Brain pericyte (primary cell): ENCODE measurements at regions not wholly inside any gene's neighbourhood (a gene's known extent, or its start where the extent isn't known, plus 50 kb on each side); places are given as distances from the start of the nearest gene placed in this dataset.
"Not testable (repeated sequence)": the region's sequence is repeated elsewhere in the genome, so short reads cannot be mapped to it uniquely, and the experiment has no call there.

Experiments
- DNase-seq: peaks from one replicate; pipeline ENCODE4 v3.0.0-alpha.2; 2012; ENCODE audit warnings: low read depth, low spot score

DNA sequence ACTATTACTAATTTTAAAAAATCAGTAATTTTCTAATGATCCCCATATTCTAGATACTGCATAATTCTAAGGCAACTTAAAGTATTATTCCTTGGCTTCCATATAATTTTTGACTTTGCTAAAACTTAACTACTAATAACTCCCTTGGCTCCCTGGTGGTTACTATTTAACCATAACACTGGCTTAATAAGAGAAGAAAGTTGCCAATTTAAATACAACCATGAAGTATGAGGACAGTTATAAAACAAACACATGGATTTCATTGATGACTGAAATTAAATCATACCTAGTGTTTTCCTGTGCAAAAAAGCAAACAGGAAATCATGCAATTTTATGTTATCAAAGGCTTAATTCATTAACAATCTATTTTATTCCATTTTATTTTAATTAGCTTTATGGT is 1073.9 kb downstream of the GRM8 start:
- DNase-seq, result no peak

DNA sequence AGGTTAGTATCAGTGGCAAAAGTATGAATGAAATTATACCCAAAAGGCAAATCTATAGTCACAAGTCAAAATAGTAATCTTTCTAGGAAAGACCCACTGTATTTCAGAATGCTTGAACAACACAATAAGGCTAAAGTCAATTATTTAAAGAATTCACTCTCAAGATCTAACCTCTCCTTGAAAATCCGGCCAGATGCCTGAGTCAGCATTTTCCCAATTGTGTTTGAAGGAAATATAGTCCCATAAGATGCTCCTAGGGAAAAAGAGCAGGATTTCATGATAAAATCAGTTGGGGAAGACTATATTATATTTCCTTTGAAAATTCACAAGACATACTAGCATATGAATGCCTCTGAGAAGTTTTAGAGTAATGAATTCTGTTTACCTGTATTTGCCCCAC is 1075.0 kb downstream of the GRM8 start:
- no peak for DNase-seq

DNA sequence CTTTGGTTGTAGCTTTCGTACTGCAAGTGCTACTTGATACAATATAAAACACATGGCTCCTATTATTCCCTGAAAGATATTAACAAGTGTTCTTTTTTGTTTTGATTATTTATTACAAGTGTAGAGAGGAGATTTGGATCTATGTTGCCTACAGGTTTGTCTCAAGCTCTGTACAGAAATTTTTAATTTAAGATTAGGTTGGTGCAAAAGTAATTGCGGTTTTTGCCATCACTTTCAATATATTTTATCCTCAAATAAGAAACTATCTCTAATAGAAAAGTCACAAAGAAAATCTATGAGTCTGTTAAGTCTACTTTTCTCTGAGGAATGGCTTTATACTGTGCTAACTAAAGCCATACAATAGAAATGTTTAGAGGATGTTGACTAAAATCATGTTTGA is 1086.1 kb downstream of the GRM8 start:
- no peak for DNase-seq

DNA sequence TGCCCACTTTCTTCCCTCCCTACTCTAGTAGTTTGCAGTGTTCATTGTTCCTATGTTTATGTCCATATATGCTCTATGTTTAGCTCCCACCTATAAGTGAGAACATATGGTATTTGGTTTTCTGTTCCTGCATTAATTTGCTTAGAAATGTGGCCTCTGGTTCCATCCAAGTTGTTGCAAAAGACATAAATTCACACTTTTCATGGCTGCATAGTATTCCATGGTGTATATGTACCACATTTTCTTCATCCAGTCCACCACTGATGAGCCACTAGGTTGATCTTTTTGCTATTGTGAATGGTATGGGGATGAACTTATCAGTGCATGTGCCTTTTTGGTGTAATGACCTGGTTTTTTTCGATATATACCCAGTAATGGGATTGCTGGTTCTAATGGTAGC is 1089.1 kb downstream of the GRM8 start:
- DNase-seq, result no peak

DNA sequence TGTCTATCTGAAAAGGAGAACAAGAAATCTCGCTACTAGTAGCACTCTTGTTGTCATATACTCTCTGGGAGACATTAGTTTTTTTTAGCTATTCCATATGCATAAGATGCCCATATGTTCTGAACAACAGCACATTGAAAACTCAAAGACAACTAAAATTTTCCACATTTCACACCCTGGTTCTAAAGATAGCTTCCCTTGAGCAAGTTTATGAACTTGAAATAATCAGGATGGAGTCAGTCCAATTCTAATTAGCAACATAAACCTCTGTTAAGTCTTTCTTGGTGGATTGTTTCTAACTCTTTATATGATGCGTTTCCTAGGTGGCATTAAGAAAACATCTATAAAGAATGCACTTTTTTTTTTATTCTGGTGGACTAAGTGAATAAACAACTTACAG is 1095.3 kb downstream of the GRM8 start:
- no peak for DNase-seq

DNA sequence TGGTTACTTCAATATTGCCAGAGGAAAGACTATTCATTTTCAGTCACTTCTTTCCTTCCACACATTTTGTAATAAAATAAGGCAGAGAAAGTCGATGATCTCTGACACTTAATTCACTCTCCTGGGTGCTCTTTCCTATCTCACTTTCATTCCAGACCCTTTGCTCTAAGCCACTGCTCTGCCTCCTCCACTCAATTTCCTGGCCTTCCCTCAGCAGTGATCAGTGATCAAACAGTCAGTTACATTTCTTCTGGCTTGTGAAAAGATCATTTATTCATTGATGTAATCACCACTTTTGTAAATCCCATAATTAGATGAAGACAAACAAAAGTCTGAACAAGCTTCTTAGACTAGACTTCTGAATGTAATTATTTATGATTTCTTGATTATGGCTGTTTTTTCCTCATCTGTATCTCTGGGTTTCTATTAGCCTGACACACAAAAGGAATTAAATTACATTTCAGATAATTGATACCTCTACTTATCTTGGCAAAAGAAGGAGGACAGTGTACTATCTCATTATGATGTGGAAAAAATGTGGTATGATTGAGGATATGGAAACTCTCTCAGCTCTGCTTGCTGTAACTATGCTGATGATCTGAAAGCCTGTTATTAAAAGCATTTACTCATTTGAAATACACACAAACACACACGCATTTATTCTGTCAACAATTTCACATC is 1102.3 kb downstream of the GRM8 start:
- no peak for DNase-seq

DNA sequence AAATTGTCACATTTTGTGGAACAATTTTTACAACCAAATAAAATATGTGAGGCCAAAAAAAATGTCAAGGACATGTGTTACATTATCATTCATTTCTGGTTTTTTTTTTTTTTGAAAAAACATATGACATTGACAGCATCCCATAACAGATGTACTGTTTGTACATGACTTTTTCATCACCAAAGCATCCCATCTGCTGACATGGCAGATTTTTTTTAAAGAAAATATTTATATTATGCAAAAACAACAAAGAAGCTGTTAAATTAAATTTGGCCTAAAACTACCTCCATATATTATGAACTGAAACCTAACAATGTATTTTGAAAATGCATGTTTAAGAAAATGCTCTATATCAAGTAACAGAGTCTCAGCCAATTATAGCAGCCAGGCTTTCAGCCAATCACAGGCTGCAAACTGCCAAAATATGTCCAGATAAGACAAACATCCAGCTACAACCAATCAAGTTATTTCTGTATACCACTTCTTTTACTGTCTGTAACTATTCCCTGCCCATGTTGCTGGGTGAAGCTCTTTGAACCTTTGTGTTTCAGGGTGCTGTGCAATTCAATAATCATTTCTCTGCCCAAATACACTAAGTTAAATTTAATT is 1111.8 kb downstream of the GRM8 start:
- no peak for DNase-seq

DNA sequence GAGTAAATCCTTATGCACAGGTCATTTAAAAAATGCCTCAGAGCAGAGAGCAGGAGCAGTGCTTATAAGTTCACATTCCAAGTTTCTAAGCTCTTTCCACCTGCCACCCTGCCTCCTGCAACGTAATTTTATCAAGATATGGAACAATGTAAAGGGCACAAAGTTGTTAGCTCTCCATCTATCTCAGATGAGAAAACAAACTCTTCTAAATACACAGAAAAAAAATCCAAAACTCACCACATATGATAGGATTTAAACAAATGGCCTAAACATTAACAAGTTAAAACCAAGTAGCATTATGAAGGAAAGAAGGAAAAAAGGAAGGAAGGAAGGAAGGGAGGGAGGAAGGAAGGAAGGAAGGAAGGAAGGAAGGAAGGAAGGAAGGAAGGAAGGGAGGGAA is 1132.8 kb downstream of the GRM8 start:
- no peak for DNase-seq

DNA sequence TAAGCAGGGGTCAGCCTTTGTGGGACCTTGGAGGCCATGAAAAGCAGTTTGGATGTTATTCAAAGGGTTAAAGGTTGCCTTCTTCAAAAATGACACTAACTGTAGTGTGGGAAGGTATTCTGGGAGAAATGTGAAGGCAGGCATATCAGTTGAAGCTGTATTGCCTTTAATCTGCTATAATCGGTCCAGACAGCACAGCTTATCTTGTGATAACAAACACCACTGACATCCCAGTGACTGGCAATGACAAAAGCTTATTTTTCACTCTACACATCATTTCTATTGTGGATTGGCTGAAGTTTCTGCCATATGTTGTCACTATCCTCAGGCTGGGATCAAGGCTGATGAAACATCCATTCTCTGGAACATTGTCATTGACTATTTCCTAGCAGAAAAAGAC is 1149.2 kb downstream of the GRM8 start:
- DNase-seq, result no peak

DNA sequence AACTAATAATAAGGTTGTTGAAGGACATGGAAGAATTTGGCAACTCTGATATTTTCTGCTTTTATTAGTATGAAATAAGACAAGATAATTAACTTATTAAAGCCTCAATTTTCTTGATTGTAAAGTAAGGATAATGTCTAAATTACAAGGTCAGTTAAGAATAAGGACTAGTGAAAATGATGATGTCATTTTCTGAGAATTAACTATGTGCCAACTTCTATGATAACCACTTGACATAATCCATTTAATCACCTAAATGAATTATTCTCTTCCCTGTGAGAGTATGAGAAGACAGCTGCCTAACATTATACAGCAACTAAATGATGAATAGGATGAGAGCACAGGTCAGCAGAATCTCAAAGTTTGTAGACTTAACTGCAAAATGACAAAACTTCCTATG is 1153.4 kb upstream of the POT1 start:
- DNase-seq, result no peak

DNA sequence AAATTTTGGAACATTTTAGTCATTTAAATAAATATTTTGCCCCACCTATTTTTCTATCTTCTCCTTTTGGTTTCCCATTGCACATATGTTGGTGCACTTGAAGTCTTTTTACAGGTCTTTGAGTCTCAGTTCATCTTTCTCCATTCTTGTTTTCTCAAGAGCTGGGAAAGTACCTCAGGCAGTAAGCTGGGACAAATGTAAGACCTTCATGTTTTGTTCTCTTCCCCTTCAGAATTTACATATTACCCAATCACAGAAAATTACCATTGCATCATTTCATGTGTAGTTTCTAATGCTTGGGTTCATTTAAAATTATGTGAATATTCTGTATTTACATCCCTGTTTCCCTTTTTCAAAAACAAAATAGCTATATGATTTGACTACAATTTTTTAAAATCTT is 1150.0 kb upstream of the POT1 start:
- no peak for DNase-seq

DNA sequence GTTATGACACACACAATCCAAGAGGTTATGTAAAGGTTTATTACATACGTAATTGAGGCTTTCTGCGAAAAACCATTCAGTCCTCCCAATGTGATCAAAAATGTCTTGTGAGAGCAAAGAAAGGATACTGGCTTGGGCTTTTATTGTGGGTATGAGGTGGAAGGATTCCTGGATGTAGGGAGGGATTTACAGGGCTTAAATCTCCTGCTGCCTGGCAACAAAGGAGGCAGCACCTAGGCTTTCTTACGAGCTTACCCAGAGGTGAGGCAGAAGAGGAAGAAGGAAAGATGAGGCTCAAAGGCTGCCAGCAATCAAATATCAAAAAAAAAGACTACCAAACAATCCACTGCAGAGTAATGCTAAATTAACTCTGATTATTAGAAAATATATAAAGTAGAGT is 1149.5 kb upstream of the POT1 start:
- no peak for DNase-seq

DNA sequence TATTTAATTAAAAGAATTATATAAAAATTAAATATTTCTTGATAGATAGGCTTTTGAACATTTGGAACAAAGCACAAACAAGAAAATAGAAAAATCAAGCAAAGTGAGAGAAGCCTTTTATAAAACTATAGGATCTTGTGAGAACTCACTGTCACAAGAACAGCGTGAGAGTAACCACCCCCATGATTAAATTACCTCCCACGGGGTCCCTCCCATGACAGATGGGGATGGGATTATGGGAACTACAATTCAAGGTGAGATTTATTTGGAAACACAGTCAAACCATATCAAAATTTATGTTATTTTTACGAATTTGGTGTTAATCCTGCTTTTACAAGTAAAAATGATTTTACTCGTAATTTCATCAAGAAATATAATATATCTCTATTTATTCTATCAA is 1136.1 kb upstream of the POT1 start:
- DNase-seq, result no peak

DNA sequence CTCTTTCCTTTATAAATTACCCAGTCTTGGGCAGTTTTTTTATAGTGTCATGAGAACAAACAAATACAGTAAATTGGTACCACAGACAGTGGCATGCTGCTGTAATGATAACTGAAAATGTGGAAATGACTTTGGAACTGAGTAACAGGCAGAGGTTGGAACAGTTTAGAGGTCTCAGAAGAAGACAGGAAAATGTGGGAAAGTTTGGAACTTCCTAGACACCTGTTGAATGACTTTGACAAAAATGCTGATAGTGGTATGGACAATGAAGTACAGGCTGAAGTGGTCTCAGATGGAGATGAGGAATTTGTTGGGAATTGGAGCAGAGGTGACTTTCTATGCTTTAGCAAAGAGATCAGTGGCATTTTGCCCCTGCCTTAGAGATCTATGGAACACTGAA is 1128.4 kb upstream of the POT1 start:
- no peak for DNase-seq

DNA sequence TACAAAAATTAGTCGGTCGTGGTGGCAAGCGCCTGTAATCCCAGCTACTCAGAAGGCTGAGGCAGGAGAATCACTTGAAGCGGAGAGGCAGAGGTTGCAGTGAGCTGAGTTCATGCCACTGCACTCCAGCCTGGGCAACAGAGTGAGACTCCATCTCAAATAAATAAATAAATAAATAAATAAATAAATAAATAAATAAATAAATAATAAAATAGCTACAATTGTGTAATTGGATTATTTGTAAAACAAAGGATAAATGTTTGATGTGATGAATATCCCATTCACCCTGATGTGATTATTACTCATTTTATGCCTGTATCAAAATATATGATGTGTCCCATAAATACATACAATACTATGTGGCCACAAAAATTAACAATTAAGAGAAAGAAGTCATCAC is 1127.0 kb upstream of the POT1 start:
- not testable (repeated sequence) for DNase-seq

DNA sequence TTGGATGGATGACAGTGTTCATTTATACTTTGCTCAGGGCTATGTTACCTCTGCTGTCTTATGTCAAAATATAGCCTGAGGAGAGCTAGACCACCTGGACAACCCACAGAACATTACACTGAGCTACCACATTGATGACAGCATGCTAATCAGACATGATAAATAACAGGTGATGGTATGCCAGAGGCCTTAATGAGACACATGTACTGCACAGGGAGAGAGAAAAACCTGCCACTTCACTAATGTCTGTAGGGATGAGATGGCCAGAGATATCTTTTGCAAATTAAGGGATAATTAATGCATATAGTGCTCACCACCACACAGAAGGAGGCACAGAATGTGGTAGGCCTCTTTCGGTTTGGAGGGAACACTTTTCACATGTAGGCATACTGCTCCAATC is 1122.6 kb upstream of the POT1 start:
- DNase-seq, result no peak

DNA sequence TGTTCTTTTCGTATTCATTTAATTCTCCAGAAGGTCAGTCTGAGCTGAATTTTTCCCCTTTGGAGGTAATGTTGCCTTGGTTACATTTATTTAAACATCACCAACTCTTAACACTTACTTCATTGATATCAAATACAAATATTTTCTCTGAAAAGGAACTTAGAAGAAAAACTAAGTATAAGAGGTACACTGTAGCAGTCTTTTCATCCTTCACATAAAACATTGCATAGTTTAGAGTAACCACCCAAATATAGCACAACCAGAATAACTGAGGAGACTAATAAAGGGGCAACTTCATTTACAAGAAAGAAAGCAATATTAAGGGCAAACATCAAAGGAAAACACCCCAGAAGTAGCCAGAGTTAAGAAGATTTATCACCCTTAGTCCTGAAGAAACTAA is 1115.0 kb upstream of the POT1 start:
- no peak for DNase-seq

DNA sequence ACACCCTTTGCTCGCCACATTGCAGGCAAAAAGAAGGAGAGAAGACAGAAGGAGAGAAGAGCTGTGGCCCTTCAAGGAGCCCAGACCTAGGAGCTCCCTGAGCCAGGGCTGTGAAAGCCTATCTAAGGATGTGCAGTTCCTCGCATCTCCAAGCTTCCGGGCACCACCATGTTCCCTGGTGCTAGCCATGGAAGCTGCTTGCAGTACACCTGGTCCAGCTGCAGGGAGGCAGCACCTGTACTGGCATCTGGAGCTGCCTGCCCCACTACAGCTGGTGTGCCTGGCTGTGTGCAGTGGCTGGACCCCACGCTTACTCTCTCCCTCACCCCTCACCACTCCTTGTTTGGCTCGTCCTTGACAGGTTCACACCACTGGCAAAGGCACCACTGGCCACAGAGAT is 1111.8 kb upstream of the POT1 start:
- no peak for DNase-seq

DNA sequence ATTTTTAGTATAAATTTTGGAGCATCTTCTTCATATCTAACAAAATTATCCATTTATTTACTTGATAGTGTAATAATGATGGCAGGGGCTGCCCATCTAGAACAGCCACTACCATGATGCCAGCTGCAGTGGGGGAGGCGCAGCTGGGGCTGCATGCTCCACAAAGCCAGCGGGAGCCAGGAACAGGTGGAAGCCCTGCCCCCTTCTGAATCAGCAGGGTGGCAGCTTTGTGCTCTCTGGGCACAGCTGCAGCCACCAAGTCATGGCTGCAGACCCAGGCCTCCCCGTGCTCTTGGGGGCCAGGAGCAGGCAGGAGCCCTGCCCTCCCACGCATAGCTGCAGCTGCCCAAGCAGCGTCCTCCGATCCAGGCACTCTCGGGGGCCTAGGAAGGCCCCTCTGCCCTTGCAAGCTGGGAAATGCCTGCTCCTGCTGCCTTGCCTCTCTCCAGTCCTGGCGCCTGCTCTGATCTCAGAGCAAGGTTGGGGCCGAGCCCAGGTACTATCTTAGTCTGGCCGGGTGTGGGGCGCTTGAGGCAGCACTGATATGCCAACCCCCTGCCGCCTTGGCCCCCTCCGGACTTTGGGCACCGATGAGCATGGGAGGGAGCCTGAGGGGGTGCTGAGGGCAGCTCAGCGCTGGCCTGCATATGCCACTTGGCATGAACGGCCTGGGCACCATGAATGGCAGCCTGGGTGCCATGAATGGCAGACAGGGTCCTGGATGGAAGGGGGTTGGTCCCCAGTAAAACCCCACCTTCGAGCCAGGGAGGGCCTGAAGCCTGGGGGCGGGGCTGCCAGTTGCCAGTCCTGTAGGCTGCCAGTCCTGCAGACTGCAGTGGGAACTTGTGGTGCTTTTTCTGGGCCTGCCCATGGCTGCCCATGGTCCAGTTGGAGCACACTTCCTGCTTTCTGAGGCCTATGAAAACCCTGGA is 1110.8 kb upstream of the POT1 start:
- DNase-seq, result no peak

DNA sequence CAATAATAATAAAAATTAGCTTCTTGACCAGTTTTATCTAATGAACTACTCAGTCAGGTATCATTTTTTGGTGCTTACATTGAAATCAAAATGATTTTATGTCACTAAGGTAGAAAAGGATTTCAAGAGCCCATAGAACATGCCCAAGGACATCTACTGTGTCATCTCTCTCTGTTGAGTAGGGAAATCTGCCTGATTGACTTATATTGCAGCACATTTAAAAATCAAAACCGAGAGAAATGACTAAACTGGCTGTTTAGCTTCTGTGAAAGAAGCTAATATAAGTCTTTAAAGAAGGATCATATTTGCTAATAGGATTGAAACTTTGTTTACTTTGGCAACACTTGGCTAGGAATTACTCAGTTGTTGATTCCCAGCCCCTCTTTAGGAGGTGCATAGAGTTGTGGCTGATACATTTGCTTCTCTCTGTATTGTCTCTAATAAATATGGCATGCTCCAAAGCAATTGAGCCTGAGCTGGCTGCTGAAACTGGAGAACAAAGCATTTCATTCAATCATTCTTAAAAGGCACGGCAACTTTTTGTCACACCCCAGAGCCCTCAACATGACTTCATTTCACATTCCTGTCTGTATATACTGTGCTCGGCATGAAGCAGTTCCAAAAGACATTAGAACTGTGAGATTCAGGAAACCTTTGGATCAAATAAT is 1096.9 kb upstream of the POT1 start:
- no peak for DNase-seq

DNA sequence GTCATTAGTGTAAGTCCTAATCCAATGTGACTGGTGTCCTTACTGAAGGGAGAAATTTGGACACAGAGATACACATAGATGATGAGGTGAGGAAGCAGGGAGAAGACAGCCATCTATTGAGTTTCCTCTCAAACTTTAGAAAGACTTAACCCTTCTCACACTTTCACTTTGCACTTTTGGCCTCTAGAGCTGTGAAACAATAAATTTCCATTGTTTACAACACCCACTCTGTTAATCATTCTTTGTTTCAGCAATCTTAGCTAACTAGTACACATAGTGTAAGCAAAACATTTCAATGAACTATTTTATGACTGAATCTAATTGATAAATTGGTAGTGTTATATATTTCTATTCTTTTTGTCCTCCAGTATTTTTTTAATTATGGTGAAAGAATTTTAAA is 1092.8 kb upstream of the POT1 start:
- no peak for DNase-seq

DNA sequence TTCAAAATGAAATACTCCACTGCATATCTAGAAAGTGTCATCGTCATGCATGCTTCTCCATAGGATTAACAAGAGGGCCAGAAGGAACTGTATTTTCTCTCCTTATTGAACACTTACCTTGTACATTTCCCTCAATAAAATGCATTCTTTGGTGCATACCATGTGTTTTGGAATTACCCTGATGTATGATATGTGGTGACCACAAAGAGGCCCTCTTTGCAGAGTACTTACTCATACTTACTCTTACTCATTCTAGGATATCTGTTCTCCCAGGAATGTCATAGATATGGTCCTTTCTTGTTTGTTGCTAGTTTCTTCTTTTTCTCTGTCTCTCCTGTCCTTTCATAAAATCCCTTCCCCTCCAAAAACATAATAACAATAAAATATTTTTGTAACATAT is 1087.1 kb upstream of the POT1 start:
- no peak for DNase-seq
